ENCODE measurements at regions not wholly inside any gene's neighbourhood (a gene's known extent, or its start where the extent isn't known, plus 50 kb on each side); places are given as distances from the start of the nearest gene placed in this dataset.

- DNase-seq (ENCODE audit: low read depth) = no peak
Measured at GRCh38 chr12:11946161-11946560, 124.6 kb upstream of the BCL2L14 start.

- no peak for DNase-seq (ENCODE audit: low read depth)
Measured at GRCh38 chr12:11947213-11947612, 123.5 kb upstream of the BCL2L14 start.

- DNase-seq (ENCODE audit: low read depth) = no peak
Measured at GRCh38 chr12:11949738-11950411, 120.9 kb upstream of the BCL2L14 start.

- no peak for DNase-seq (ENCODE audit: low read depth)
Measured at GRCh38 chr12:11951209-11951608, 119.5 kb upstream of the BCL2L14 start.

GRCh38 chr12:11953523-11953922, 117.2 kb upstream of the BCL2L14 start:
- no peak for DNase-seq (ENCODE audit: low read depth)

- no peak for DNase-seq (ENCODE audit: low read depth)
Measured at GRCh38 chr12:11954181-11954580, 116.6 kb upstream of the BCL2L14 start.

GRCh38 chr12:11958221-11959091, 112.3 kb upstream of the BCL2L14 start:
- peak; percentile 54 for DNase-seq (ENCODE audit: low read depth)

- DNase-seq (ENCODE audit: low read depth) = no peak
Measured at GRCh38 chr12:11959117-11959823, 111.5 kb upstream of the BCL2L14 start.

GRCh38 chr12:11960646-11961045, 110.1 kb upstream of the BCL2L14 start:
- no peak for DNase-seq (ENCODE audit: low read depth)

- no peak for DNase-seq (ENCODE audit: low read depth)
Measured at GRCh38 chr12:11961686-11962085, 109.1 kb upstream of the BCL2L14 start.

- DNase-seq (ENCODE audit: low read depth) = no peak
Measured at GRCh38 chr12:11962860-11963259, 107.9 kb upstream of the BCL2L14 start.

GRCh38 chr12:11963841-11964471, 106.8 kb upstream of the BCL2L14 start:
- DNase-seq (ENCODE audit: low read depth) = no peak

GRCh38 chr12:11965258-11965910, 105.4 kb upstream of the BCL2L14 start:
- no peak for DNase-seq (ENCODE audit: low read depth)

- no peak for DNase-seq (ENCODE audit: low read depth)
Measured at GRCh38 chr12:11967376-11968047, 103.2 kb upstream of the BCL2L14 start.

GRCh38 chr12:11968048-11968383, 102.7 kb upstream of the BCL2L14 start:
- DNase-seq (ENCODE audit: low read depth) = no peak

- DNase-seq (ENCODE audit: low read depth) = no peak
Measured at GRCh38 chr12:11968516-11968915, 102.2 kb upstream of the BCL2L14 start.

- no peak for DNase-seq (ENCODE audit: low read depth)
Measured at GRCh38 chr12:11969437-11970154, 101.1 kb upstream of the BCL2L14 start.

- DNase-seq (ENCODE audit: low read depth) = no peak
Measured at GRCh38 chr12:11970155-11970520, 100.6 kb upstream of the BCL2L14 start.

- no peak for DNase-seq (ENCODE audit: low read depth)
Measured at GRCh38 chr12:11973396-11973795, 97.3 kb upstream of the BCL2L14 start.

- no peak for DNase-seq (ENCODE audit: low read depth)
Measured at GRCh38 chr12:11976005-11976404, 94.7 kb upstream of the BCL2L14 start.

All from activated T-cell treated with anti-CD3 and anti-CD28 coated beads for 24 hours (primary cell).